ENCODE measurements at regions not wholly inside any gene's neighbourhood (a gene's known extent, or its start where the extent isn't known, plus 50 kb on each side); places are given as distances from the start of the nearest gene placed in this dataset.

- no peak for DNase-seq (ENCODE audit: extremely low read depth, low read depth)
- TF ChIP-seq CTCF (IDR thresholded peaks at IDR 0.05; ENCODE audit: low read depth, low read length): no peak
These were observed 147.8 kb upstream of the SESN3 start for GRCh38 chr11:95378789-95379188.

DNA sequence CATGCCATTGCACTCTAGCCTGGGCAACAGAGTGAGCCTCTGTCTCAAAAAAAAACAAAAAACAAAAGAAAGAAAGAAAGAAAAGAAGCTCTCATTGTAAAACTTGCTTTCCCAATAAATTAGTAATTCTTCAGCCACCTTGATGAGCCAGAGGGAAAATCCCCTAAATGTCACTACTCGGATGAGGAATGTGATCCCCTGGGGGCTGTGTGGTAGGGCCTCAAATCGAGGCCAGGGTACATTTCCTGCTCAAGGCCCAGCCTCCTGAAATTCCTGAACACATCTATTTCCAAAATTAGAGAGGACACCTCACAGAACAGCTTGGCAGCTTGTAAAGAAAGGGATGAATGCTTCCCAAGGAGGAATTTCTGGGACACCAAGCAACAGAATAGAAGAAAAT is 147.1 kb upstream of the SESN3 start:
- no peak for TF ChIP-seq CTCF (IDR thresholded peaks at IDR 0.05; ENCODE audit: low read depth, low read length)
- DNase-seq (ENCODE audit: extremely low read depth, low read depth): no peak

DNA sequence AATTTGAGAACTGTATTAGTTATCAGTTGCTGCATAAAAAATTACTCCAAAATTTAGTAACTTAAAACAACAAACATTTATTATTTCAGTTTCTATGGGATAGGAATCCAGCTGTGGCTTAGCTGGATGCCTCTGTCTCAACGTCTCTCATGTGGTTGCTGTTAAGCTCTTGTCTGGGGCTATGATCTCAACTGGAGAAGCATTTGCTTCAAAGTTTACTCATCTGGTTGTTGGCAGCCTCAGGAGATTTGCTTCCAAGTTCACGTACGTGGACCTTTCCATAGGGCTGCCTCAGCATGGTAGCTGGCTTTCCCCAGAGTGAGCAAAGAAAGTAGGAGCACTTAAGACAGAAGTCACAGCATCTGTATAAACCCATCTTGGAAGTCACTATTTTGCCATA is 144.9 kb upstream of the SESN3 start:
- no peak for TF ChIP-seq CTCF (IDR thresholded peaks at IDR 0.05; ENCODE audit: low read depth, low read length)
- peak; percentile 67 for DNase-seq (ENCODE audit: extremely low read depth, low read depth)

GRCh38 chr11:95375451-95375850 is 144.4 kb upstream of the SESN3 start:
- DNase-seq (ENCODE audit: extremely low read depth, low read depth): no peak
- TF ChIP-seq CTCF (IDR thresholded peaks at IDR 0.05; ENCODE audit: low read depth, low read length): no peak

- TF ChIP-seq CTCF (IDR thresholded peaks at IDR 0.05; ENCODE audit: low read depth, low read length): no peak
- DNase-seq (ENCODE audit: extremely low read depth, low read depth): no peak
These were observed 143.1 kb upstream of the SESN3 start for GRCh38 chr11:95374105-95374504.

DNA sequence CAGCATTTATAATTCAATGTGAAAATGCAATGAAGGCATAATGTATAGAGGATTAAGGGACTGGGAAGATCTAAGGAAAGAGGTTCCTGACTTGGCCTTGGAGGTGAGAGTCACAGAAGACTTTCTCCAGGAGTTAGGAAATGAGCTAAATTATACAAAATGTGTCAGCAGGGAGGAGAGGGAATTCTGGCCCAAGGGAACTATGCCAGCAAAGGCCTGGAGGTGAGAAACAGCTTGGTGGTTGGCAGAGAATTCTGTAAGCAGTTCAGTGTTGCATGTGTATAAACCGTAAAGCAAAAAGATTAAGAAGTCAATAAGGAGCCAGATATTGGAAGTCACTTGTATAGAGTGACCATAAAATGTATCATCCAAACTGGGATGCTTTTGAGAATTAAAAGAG is 142.2 kb upstream of the SESN3 start:
- DNase-seq (ENCODE audit: extremely low read depth, low read depth): no peak
- TF ChIP-seq CTCF (IDR thresholded peaks at IDR 0.05; ENCODE audit: low read depth, low read length): no peak

- DNase-seq (ENCODE audit: extremely low read depth, low read depth): no peak
- no peak for TF ChIP-seq CTCF (IDR thresholded peaks at IDR 0.05; ENCODE audit: low read depth, low read length)
These were observed 141.2 kb upstream of the SESN3 start for GRCh38 chr11:95372097-95372656.

Data from AG09319 (cell line).